ENCODE measurements at regions not wholly inside any gene's neighbourhood (a gene's known extent, or its start where the extent isn't known, plus 50 kb on each side); places are given as distances from the start of the nearest gene placed in this dataset.

GRCh38 chr9:135221951-135222631, 134.6 kb downstream of the OLFM1 start:
- Histone ChIP-seq H3K4me3 (ENCODE audit: control insufficient read depth in 2 of 3, extremely low read depth in 1 of 3, insufficient read depth in 2 of 3, low read depth in 1 of 3, low read length in 3 of 3) (no peak overlapping the region), H3K36me3 (ENCODE audit: control insufficient read depth in 2 of 2, extremely low read depth in 1 of 2, insufficient read depth in 2 of 2, low read length in 2 of 2) (no peaks in the 10 kb centered on the region), H3K9ac (ENCODE audit: control insufficient read depth, extremely low read depth, insufficient read depth, low read length) (no peak overlapping the region), H3K4me2 (ENCODE audit: control insufficient read depth, extremely low read depth, insufficient read depth, low read depth, low read length) (no peak overlapping the region), H3K9me1 (ENCODE audit: control insufficient read depth, extremely low read depth, insufficient read depth, low read length) (no peaks in the 10 kb centered on the region), H3K27me3 (ENCODE audit: control insufficient read depth, extremely low read depth, insufficient read depth, low read length) (peaks cover 10% of the 10 kb centered on the region), H4K20me1 (ENCODE audit: control insufficient read depth, extremely low read depth, insufficient read depth, low read length) (no peaks in the 10 kb centered on the region), H3K9me3 (ENCODE audit: control insufficient read depth, low read depth, low read length) (peaks cover 15% of the 10 kb centered on the region), H3K79me2 (ENCODE audit: control insufficient read depth, insufficient read depth, low read length) (no peaks in the 10 kb centered on the region), H2AFZ (ENCODE audit: control insufficient read depth, low read length) (no peak overlapping the region), H3K27ac (ENCODE audit: control insufficient read depth, insufficient read depth, low read length) (no peak overlapping the region), H3K4me1 (ENCODE audit: control insufficient read depth, extremely low read depth, insufficient read depth, low read length) (no peaks in the 10 kb centered on the region)
- FAIRE-seq (no peak), DNase-seq (ENCODE audit: low read depth, low spot score) (no peak)
- dilution Hi-C loops (cut with MboI; ENCODE audit: extremely low pct_ligation_motif_present, low sequenced_read_pairs), result no loop called here
- TF ChIP-seq EZH2 (IDR thresholded peaks at IDR 0.05; ENCODE audit: low read length), result no peak
- TF ChIP-seq CTCF (optimal IDR thresholded peaks at IDR 0.05 in 1 of 3, IDR thresholded peaks at IDR 0.05 in 1 of 3, conservative IDR thresholded peaks at IDR 0.05 in 1 of 3; ENCODE audit: extremely low read depth in 1 of 3, insufficient read depth in 2 of 3, low read length in 3 of 3), result no peak

- no peaks in the 10 kb centered on the region for H3K36me3 ChIP-seq (ENCODE audit: control insufficient read depth in 2 of 2, extremely low read depth in 1 of 2, insufficient read depth in 2 of 2, low read length in 2 of 2)
- DNase-seq (ENCODE audit: low read depth, low spot score) (no peak), FAIRE-seq (no peak)
- no peaks in the 10 kb centered on the region for H3K9me1 ChIP-seq (ENCODE audit: control insufficient read depth, extremely low read depth, insufficient read depth, low read length)
- no peaks in the 10 kb centered on the region for H3K79me2 ChIP-seq (ENCODE audit: control insufficient read depth, insufficient read depth, low read length)
- no peaks in the 10 kb centered on the region for H4K20me1 ChIP-seq (ENCODE audit: control insufficient read depth, extremely low read depth, insufficient read depth, low read length)
- peaks cover 15% of the 10 kb centered on the region for H3K9me3 ChIP-seq (ENCODE audit: control insufficient read depth, low read depth, low read length)
- dilution Hi-C loops (cut with MboI; ENCODE audit: extremely low pct_ligation_motif_present, low sequenced_read_pairs), result no loop called here
- no peaks in the 10 kb centered on the region for H3K4me1 ChIP-seq (ENCODE audit: control insufficient read depth, extremely low read depth, insufficient read depth, low read length)
- no peak overlapping the region for H2AFZ ChIP-seq (ENCODE audit: control insufficient read depth, low read length)
- peaks cover 3% of the 10 kb centered on the region for H3K27me3 ChIP-seq (ENCODE audit: control insufficient read depth, extremely low read depth, insufficient read depth, low read length)
- no peak overlapping the region for H3K4me3 ChIP-seq (ENCODE audit: control insufficient read depth in 2 of 3, extremely low read depth in 1 of 3, insufficient read depth in 2 of 3, low read depth in 1 of 3, low read length in 3 of 3)
- H3K27ac ChIP-seq (ENCODE audit: control insufficient read depth, insufficient read depth, low read length), result no peak overlapping the region
- no peak overlapping the region for H3K4me2 ChIP-seq (ENCODE audit: control insufficient read depth, extremely low read depth, insufficient read depth, low read depth, low read length)
- no peak overlapping the region for H3K9ac ChIP-seq (ENCODE audit: control insufficient read depth, extremely low read depth, insufficient read depth, low read length)
- TF ChIP-seq CTCF (optimal IDR thresholded peaks at IDR 0.05 in 1 of 3, IDR thresholded peaks at IDR 0.05 in 1 of 3, conservative IDR thresholded peaks at IDR 0.05 in 1 of 3; ENCODE audit: extremely low read depth in 1 of 3, insufficient read depth in 2 of 3, low read length in 3 of 3) (no peak), EZH2 (IDR thresholded peaks at IDR 0.05; ENCODE audit: low read length) (no peak)
Observed at GRCh38 chr9:135222881-135223760, 135.7 kb downstream of the OLFM1 start.

Measured in keratinocyte (primary cell).